ENCODE measurements at regions not wholly inside any gene's neighbourhood (a gene's known extent, or its start where the extent isn't known, plus 50 kb on each side); places are given as distances from the start of the nearest gene placed in this dataset.

GRCh38 chr9:90420768-90421513, 221.7 kb downstream of the DIRAS2 start:
- H3K4me3 ChIP-seq (ENCODE audit: low read depth, low read length): no peak overlapping the region

- no peak overlapping the region for H3K4me3 ChIP-seq (ENCODE audit: low read depth, low read length)
These were observed 220.8 kb downstream of the DIRAS2 start for GRCh38 chr9:90421786-90422185.

GRCh38 chr9:90423661-90424193, 218.9 kb downstream of the DIRAS2 start:
- H3K4me3 ChIP-seq (ENCODE audit: low read depth, low read length): no peak overlapping the region

- no peak overlapping the region for H3K4me3 ChIP-seq (ENCODE audit: low read depth, low read length)
These were observed 214.1 kb downstream of the DIRAS2 start for GRCh38 chr9:90428517-90428916.

DNA sequence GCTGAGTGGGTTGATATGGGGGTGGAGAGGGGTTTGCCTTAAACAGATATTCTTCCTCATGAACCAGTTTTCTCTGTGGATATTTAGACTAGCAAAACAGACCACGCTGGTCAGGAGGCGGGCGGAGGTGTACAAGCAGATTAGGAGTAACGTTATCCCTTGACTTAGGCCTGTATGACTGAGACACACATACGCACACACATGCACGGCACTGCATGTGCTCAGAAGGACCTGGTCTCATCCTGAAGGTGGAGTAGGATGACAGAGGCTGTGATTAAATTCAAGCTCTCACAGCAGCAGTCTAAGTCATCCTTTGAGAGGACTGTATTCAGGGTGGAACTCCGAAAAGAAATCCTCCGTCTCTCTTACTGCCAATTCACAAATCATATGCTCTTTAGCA, 209.7 kb downstream of the DIRAS2 start:
- H3K4me3 ChIP-seq (ENCODE audit: low read depth, low read length): no peak overlapping the region

GRCh38 chr9:90433398-90433941, 209.2 kb downstream of the DIRAS2 start:
- peak overlapping the region; percentile 14 for H3K4me3 ChIP-seq (ENCODE audit: low read depth, low read length)

DNA sequence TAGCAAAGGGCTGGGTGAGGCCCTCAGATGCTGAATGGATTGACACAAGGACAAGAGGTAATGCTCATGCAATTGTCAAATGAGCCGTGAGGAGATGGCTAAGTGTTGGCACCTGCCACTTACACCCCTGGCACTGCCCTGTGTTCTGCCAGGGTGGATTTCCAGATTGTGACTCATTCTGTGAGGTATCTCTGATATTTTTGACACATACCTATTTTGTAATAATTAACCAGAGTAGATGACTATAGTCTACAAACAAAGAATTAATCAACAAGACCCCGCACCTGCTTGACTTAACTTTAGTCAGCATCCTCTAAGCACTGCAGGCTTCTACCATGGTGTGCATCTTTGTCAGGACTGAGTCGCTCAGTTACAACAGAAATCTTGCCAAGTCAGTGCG, 200.8 kb downstream of the DIRAS2 start:
- no peak overlapping the region for H3K4me3 ChIP-seq (ENCODE audit: low read depth, low read length)

DNA sequence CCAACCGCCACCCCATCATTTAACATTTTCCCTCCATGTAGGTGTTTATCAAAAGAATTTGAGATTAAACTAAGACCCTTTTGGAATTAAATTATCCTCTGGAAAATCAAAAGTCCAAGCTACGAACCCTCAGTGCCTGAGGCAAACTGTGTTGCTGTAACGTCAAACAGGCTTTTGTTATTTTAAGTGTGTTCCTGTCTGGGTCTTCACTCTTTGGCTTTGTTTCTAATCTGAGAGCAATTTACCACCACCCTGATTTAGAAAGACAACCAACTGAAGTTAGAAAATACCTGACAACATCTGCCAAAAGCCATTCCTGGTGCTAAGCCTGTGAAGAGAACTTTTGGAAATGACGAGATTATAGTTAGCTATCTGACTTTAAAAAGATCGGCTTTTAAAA, 199.9 kb downstream of the DIRAS2 start:
- H3K4me3 ChIP-seq (ENCODE audit: low read depth, low read length): no peak overlapping the region

GRCh38 chr9:90444609-90445204, 197.9 kb downstream of the DIRAS2 start:
- H3K4me3 ChIP-seq (ENCODE audit: low read depth, low read length): no peak overlapping the region

- H3K4me3 ChIP-seq (ENCODE audit: low read depth, low read length): no peak overlapping the region
These were observed 197.2 kb downstream of the DIRAS2 start for GRCh38 chr9:90445391-90445790.

GRCh38 chr9:90446200-90446948, 196.2 kb downstream of the DIRAS2 start:
- no peak overlapping the region for H3K4me3 ChIP-seq (ENCODE audit: low read depth, low read length)

DNA sequence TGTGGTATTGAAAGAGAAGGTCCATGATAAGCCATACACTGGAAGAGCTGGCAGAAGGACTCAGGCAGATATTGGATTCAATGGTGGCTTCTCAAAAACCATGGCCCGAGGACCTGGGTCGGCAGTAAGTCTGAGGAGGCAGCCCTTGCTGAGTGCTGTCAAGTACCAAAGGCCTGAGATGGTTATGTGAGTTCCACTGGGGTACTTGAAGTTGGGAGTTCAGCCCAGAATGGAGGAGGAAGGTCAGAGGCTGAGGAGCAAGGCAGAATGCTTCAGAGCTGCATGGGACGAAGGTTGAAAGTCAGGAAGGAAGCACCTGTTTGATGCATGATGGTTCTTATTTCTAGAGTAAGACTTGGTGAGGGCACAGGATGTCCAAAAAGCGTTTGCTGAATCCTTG, 194.9 kb downstream of the DIRAS2 start:
- no peak overlapping the region for H3K4me3 ChIP-seq (ENCODE audit: low read depth, low read length)

GRCh38 chr9:90449213-90449925, 193.3 kb downstream of the DIRAS2 start:
- no peak overlapping the region for H3K4me3 ChIP-seq (ENCODE audit: low read depth, low read length)

DNA sequence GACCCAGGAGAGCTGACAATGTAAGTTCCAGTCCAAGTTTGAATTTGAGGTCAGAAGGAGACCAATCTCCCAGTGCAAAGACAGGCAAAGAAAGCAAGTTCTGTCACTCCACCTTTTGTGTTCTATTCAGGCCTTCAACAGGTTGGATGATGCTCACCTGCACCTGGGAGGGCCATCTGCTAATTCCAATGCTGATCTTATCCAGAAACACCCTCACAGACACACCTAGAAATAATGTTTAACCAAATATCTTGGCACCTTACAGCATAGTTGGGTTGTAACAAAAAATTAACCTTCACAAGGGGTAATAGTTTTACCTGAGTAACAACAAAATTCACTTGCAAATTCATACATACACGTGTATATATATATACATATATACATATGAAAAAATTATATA, 190.8 kb downstream of the DIRAS2 start:
- no peak overlapping the region for H3K4me3 ChIP-seq (ENCODE audit: low read depth, low read length)

DNA sequence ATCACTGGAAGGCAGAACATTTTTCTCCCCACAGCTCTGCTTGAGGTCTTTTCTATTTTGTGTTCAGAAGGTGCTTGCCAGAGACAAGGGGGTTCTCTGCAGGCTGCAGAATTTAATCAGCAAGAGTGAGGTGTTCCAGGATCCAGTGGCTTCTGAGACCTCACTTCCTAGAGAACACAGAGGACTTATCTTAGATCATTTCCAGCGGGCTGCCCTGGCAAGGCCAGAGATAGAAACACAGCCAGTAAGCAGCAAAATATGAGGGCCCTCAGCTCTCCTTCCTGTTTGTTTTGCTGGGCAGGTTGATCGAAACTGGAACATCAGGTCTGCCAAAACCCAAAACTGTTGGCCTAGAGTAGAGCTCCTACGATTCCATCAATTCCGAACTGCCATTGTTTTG, 187.3 kb downstream of the DIRAS2 start:
- H3K4me3 ChIP-seq (ENCODE audit: low read depth, low read length): no peak overlapping the region

DNA sequence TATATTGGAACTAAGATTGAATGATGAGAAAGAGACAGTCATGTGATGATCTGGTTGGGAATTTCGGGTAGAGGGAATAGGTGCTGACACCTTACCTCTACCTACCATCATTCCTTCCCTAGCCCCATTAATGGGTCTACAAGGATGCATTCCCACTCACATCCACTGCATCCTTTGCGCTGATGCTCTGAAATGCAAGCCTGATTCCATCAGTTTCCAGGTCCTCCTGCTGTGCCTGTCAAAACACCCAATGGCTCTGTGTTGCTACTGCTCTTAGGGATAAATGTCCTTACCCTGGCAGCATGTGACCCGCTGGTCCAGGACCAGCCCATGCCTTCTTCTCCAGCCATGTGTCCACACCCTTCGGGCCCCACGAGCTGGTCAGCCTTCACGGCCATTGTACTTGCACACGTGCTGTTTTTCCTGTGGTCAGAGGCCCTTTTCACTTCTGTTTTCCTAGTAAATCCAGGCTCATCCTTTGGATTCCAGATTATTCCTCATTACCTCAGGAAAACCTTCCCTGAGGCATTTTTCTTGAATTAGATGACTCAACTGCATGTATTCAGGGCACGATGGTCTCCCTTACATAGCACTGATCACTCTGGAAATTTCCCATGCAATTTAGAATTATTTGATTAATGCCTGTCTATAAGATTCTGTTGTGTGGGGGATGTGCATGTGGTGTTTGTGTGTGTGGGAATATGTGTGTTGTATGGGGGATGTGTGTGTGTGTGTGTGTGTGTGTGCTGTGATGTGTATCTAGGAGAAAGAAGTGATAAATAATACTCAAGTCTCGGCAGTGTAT, 185.0 kb downstream of the DIRAS2 start:
- H3K4me3 ChIP-seq (ENCODE audit: low read depth, low read length): no peak overlapping the region

- no peak overlapping the region for H3K4me3 ChIP-seq (ENCODE audit: low read depth, low read length)
These were observed 184.1 kb downstream of the DIRAS2 start for GRCh38 chr9:90458485-90458884.

- H3K4me3 ChIP-seq (ENCODE audit: low read depth, low read length): no peak overlapping the region
These were observed 183.3 kb downstream of the DIRAS2 start for GRCh38 chr9:90459321-90459720.

- no peak overlapping the region for H3K4me3 ChIP-seq (ENCODE audit: low read depth, low read length)
These were observed 182.4 kb downstream of the DIRAS2 start for GRCh38 chr9:90460220-90460619.

DNA sequence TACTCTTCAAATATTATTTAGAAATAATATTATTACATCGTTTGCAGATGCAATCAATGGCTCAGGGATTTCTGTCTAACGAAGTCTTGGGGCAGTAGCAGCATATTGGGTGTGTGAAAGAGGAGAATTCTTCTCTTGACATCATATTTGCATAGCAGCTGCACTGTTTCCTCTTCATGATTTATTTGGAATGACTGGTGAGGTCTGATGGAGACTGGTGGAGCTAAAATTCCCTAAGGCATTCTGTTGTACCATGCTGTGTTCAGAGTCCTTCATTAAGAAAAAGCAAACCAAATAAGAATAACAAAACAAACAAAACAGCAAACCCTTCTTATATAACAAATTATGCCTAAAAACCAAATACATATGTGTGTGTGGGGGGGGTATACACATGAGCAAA, 177.6 kb downstream of the DIRAS2 start:
- H3K4me3 ChIP-seq (ENCODE audit: low read depth, low read length): no peak overlapping the region
